Central memory CD4-positive, alpha-beta T cell (primary cell): ENCODE measurements at regions not wholly inside any gene's neighbourhood (a gene's known extent, or its start where the extent isn't known, plus 50 kb on each side); places are given as distances from the start of the nearest gene placed in this dataset.

Source experiments
- DNase-seq: peaks from one replicate; pipeline ENCODE4 v3.0.0; 2022

DNA sequence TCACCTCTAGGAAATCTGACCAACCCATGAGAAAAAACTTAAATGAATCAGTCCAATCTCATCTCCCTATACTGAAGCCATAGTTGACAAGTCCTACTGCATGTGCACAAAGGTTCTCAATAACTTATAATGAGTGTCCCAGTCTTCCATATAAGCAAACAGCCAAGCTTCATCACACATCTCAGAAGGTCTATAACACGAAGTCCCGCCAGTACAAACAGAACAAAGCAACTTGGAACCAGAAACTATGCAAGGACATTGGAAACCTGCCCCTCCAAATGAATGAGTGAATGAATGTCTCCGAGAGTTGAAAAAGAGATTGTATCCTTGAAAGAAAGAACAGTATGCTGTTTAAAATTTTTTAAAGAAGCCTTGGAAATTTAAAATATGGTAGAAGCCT, 53.6 kb upstream of the IPO9 start:
- no peak for DNase-seq

DNA sequence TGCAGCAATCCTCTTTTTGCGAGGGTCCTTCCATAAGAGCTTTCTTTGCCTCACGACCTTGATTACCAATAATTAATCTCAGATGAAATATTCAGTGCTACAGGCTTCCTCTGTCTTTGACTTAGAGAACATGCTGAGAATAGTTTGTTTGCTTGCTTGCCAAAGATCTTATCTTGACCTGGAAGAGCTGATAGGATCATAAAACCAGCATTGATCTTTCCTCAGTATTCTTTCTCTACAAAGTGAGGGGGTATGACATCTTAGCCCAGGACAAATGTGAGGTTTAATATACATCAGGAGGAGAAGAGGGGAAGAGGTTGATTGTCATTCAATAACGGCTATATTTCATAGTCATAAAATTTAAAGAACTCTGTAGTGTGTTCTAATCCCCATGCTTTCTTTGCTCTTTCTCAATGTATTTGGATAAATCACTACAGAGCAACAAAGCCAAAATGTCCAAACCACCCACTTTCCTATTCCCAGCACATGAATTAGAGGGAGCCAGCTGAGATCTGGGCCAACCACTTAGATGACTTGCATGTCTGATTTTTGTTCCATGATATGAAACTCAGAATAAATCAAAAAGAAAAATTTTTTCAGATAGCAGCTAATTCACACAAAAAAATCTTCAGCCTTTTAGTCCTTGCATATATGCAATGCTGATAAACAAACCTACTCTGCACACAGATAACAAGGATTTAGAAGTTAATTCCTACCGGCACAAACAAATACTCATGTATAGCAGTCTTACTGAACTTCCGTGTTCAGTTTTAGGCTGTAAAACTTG, 50.5 kb upstream of the IPO9 start:
- no peak for DNase-seq
